Neuronal stem cell (in vitro differentiated cells): ENCODE measurements at regions not wholly inside any gene's neighbourhood (a gene's known extent, or its start where the extent isn't known, plus 50 kb on each side); places are given as distances from the start of the nearest gene placed in this dataset.

Source experiments
- DNase-seq: peaks from one replicate; pipeline ENCODE4 v3.0.0-alpha.2; 2013; ENCODE audit warnings: low spot score
- H2AFZ ChIP-seq: one replicate; pipeline ENCODE4 v1.6.1; 2013; ENCODE audit warnings: mild to moderate bottlenecking, low read length, inconsistent platforms
- H2AK5ac ChIP-seq: 2 replicates; pipeline ENCODE4 v1.6.1; 2013; ENCODE audit warnings: low read depth, mild to moderate bottlenecking, inconsistent platforms, low read length, moderate library complexity, mixed read lengths
- H2BK120ac ChIP-seq: 2 replicates; pipeline ENCODE4 v1.6.1; 2013; ENCODE audit warnings: low read depth, mild to moderate bottlenecking, inconsistent platforms, low read length, moderate library complexity, mixed read lengths
- H2BK12ac ChIP-seq: one replicate; pipeline ENCODE4 v1.6.1; 2013; ENCODE audit warnings: low read length, inconsistent platforms
- H2BK15ac ChIP-seq: 2 replicates; pipeline ENCODE4 v1.6.1; 2013; ENCODE audit warnings: mild to moderate bottlenecking, low read length, inconsistent platforms, mixed read lengths
- H2BK5ac ChIP-seq: one replicate; pipeline ENCODE4 v1.6.1; 2013; ENCODE audit warnings: inconsistent platforms, mild to moderate bottlenecking, low read length, moderate library complexity
- H3K14ac ChIP-seq: one replicate; pipeline ENCODE4 v1.6.1; 2013; ENCODE audit warnings: low read length, inconsistent platforms
- H3K18ac ChIP-seq: 2 replicates; pipeline ENCODE4 v1.6.1; 2013; ENCODE audit warnings: low read length, inconsistent platforms
- H3K23ac ChIP-seq: 2 replicates; pipeline ENCODE4 v1.6.1; 2013; ENCODE audit warnings: low read depth, mild to moderate bottlenecking, mixed read lengths, low read length, inconsistent platforms; ENCODE audit not compliant: poor library complexity
- H3K27ac ChIP-seq: replicated peaks from 3 replicates; pipeline ENCODE4 v1.5.1; 2013; ENCODE audit warnings: low read length, inconsistent platforms
- H3K27me3 ChIP-seq, 3 experiments: 2 replicates each; pipeline ENCODE4 v1.6.1; 2013; ENCODE audit warnings: low read length in 3 of 3, mild to moderate bottlenecking in 2 of 3, inconsistent platforms in 1 of 3, low read depth in 1 of 3, mixed read lengths in 1 of 3, moderate library complexity in 1 of 3; ENCODE audit not compliant: control insufficient read depth in 3 of 3, insufficient read depth in 3 of 3
- H3K36me3 ChIP-seq, 2 donors: replicated peaks in 1 of 2; 2 replicates each; pipeline ENCODE4 v1.6.1; 2013; ENCODE audit warnings: low read length in 2 of 2; ENCODE audit not compliant: control insufficient read depth in 2 of 2, insufficient read depth in 2 of 2
- H3K4ac ChIP-seq: 2 replicates; pipeline ENCODE4 v1.6.1; 2013; ENCODE audit warnings: inconsistent platforms, mild to moderate bottlenecking, low read length, moderate library complexity
- H3K4me1 ChIP-seq, 2 donors: 1 replicate in 1 of 2; 2 replicates in 1 of 2; pipeline ENCODE4 v1.6.1; 2013; ENCODE audit warnings: low read length in 2 of 2, low read depth in 1 of 2; ENCODE audit not compliant: control insufficient read depth in 2 of 2, insufficient read depth in 1 of 2
- H3K4me2 ChIP-seq: one replicate; pipeline ENCODE4 v1.6.1; 2013; ENCODE audit warnings: mild to moderate bottlenecking, low read length, inconsistent platforms; ENCODE audit not compliant: insufficient read depth, poor library complexity, severe bottlenecking
- H3K4me3 ChIP-seq, 2 donors: 2 replicates each; pipeline ENCODE4 v1.5.1; 2013; ENCODE audit warnings: low read length in 2 of 2, mild to moderate bottlenecking in 2 of 2, inconsistent platforms in 1 of 2, moderate library complexity in 1 of 2
- H3K79me1 ChIP-seq: one replicate; pipeline ENCODE4 v1.6.1; 2013; ENCODE audit warnings: low read depth, mild to moderate bottlenecking, inconsistent platforms, low read length, moderate library complexity
- H3K9ac ChIP-seq: one replicate; pipeline ENCODE4 v1.6.1; 2013; ENCODE audit warnings: mild to moderate bottlenecking, low read depth, low read length, inconsistent platforms; ENCODE audit not compliant: poor library complexity
- H3K9me3 ChIP-seq, 2 donors: replicated peaks in 1 of 2; 2 replicates each; pipeline versions ENCODE3 to v1.6.1; 2013; ENCODE audit warnings: low read length in 2 of 2, mild to moderate bottlenecking in 2 of 2, inconsistent platforms in 1 of 2, low read depth in 1 of 2, mixed read lengths in 1 of 2, moderate library complexity in 1 of 2; ENCODE audit not compliant: control insufficient read depth in 2 of 2, insufficient read depth in 1 of 2
- H4K8ac ChIP-seq: one replicate; pipeline ENCODE4 v1.6.1; 2013; ENCODE audit warnings: low read depth, mild to moderate bottlenecking, inconsistent platforms, low read length, moderate library complexity
- H4K91ac ChIP-seq: one replicate; pipeline ENCODE4 v1.6.1; 2013; ENCODE audit warnings: low read length, low read depth, mild to moderate bottlenecking, inconsistent platforms; ENCODE audit not compliant: poor library complexity
- WGBS, 2 donors: extraction: QIAGEN DNeasy Blood & Tissue Kit; methylation state at CpG; one replicate each; pipeline ENCODE4 v1.1.7; 2013; ENCODE audit warnings: missing lambda C conversion rate in 2 of 2, mixed read lengths in 1 of 2; ENCODE audit not compliant: insufficient read length in 2 of 2, insufficient replicate concordance in 1 of 2; ENCODE audit errors: extremely low coverage in 2 of 2; 5-methylcytosine and 5-hydroxymethylcytosine counted together

DNA sequence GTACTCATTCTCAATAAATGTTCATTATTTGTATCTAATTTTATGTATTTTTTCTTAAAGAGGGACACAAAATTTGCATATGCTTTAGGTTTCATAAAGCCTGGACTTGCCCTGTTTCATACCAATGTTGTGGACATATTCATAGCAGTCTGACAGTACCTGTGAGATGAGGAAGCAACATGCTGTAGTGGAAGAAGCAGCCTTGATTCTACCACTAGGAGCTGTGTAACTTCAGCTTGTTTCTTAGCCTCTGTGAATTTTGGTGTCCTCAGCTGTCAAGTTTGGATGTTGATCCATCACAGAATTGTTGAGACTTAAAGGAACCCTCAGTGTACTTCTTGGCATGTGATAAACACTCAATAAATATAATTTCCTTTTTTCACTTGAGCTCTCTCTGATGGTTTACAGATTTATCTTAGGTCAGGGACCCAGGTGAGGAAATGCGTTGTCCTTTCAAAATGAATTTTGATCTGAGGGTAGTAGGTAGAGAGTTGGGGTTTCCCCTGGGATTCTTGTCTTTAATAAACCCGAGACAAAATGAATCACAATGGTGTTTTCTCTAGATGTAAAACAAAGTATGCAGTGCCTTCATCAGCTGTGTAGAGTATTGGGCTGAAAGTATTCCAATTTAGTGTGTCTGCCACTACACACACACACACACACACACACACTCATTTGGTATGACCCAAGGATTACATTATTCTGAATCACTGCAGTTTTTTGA is 152.1 kb downstream of the KCNRG start:
- H3K14ac ChIP-seq = no peak overlapping the region
- H3K4me2 ChIP-seq = no peak overlapping the region
- H3K79me1 ChIP-seq = no peaks in the 10 kb centered on the region
- no peak overlapping the region for H3K4ac ChIP-seq
- H3K18ac ChIP-seq = no peak overlapping the region
- no peak overlapping the region for H4K8ac ChIP-seq
- no peak overlapping the region for H3K23ac ChIP-seq
- peaks cover 0 to 7% of the 10 kb centered on the region in 2 donors for H3K4me1 ChIP-seq
- DNase-seq = no peak
- H3K36me3 ChIP-seq = no peaks in the 10 kb centered on the region
- no peak overlapping the region for H4K91ac ChIP-seq
- H2BK120ac ChIP-seq = no peak overlapping the region
- no peak overlapping the region for H2BK15ac ChIP-seq
- no peak overlapping the region for H3K4me3 ChIP-seq
- no peak overlapping the region for H2BK12ac ChIP-seq
- no peaks in the 10 kb centered on the region for H3K27me3 ChIP-seq
- no CpG with 5 or more reads among the region's 2 CpGs for WGBS, 2 donors
- H2BK5ac ChIP-seq = no peak overlapping the region
- no peak overlapping the region for H2AK5ac ChIP-seq
- H2AFZ ChIP-seq = no peak overlapping the region
- H3K9me3 ChIP-seq = no peaks in the 10 kb centered on the region
- H3K27ac ChIP-seq = no peak overlapping the region
- no peak overlapping the region for H3K9ac ChIP-seq

DNA sequence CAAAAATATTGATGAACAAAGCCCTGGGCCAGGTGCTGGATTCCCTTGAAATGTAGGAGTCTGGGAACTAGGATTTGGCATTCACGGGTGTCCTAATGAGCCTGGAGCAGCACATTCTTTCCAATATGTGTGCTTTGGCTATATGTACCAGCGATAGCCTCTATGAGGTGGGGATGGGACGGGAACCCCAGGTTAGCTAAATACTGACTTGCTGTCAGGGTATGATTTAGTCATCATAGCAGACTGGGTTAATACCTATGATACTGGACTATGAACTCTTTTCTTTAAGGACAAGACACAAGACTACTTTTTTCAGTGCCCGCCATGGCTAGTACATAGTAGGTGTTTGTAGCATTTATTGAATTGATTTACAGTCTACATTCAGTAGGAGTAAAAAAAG is 152.7 kb downstream of the KCNRG start:
- WGBS, 2 donors = no CpG with 5 or more reads among the region's 4 CpGs

GRCh38 chr13:50168786-50169185 is 153.5 kb downstream of the KCNRG start:
- Histone ChIP-seq H3K79me1 (no peaks in the 10 kb centered on the region), H2BK15ac (no peak overlapping the region), H2BK12ac (no peak overlapping the region), H3K9me3 (no peaks in the 10 kb centered on the region), H3K27ac (no peak overlapping the region), H3K36me3 (no peaks in the 10 kb centered on the region), H3K14ac (no peak overlapping the region), H3K4me1 (peaks cover 0 to 2% of the 10 kb centered on the region in 2 donors), H3K4me2 (no peak overlapping the region), H2AFZ (no peak overlapping the region), H2BK120ac (no peak overlapping the region), H3K18ac (no peak overlapping the region), H3K9ac (no peak overlapping the region), H2BK5ac (no peak overlapping the region), H2AK5ac (no peak overlapping the region), H3K27me3 (no peaks in the 10 kb centered on the region), H4K91ac (no peak overlapping the region), H4K8ac (no peak overlapping the region), H3K23ac (no peak overlapping the region), H3K4ac (no peak overlapping the region), H3K4me3 (no peak overlapping the region)
- WGBS, 2 donors = no CpG with 5 or more reads among the region's 2 CpGs
- DNase-seq = no peak

More for the DNA sequence above, 152.7 kb downstream of the KCNRG start:
- Histone ChIP-seq H3K18ac (no peak overlapping the region), H2BK12ac (no peak overlapping the region), H3K4me2 (no peak overlapping the region), H3K4me3 (no peak overlapping the region), H2AFZ (no peak overlapping the region), H3K4me1 (peaks cover 0 to 4% of the 10 kb centered on the region in 2 donors), H3K14ac (no peak overlapping the region), H2BK15ac (no peak overlapping the region), H3K9ac (no peak overlapping the region), H4K91ac (no peak overlapping the region), H2BK5ac (no peak overlapping the region), H3K23ac (no peak overlapping the region), H3K27me3 (no peaks in the 10 kb centered on the region), H3K27ac (no peak overlapping the region), H3K4ac (no peak overlapping the region), H4K8ac (no peak overlapping the region), H2BK120ac (no peak overlapping the region), H3K79me1 (no peaks in the 10 kb centered on the region), H2AK5ac (no peak overlapping the region), H3K9me3 (no peaks in the 10 kb centered on the region), H3K36me3 (no peaks in the 10 kb centered on the region)
- DNase-seq = no peak

GRCh38 chr13:50170447-50171037 is 155.3 kb downstream of the KCNRG start:
- Histone ChIP-seq H2BK15ac (no peak overlapping the region), H2BK120ac (no peak overlapping the region), H2BK5ac (no peak overlapping the region), H3K4me2 (no peak overlapping the region), H3K4me3 (no peak overlapping the region), H3K9ac (no peak overlapping the region), H3K9me3 (no peaks in the 10 kb centered on the region), H2BK12ac (no peak overlapping the region), H3K36me3 (no peaks in the 10 kb centered on the region), H2AK5ac (no peak overlapping the region), H3K4ac (no peak overlapping the region), H3K18ac (no peak overlapping the region), H3K23ac (no peak overlapping the region), H3K14ac (no peak overlapping the region), H3K79me1 (no peaks in the 10 kb centered on the region), H2AFZ (no peak overlapping the region), H3K4me1 (peaks cover 0 to 2% of the 10 kb centered on the region in 2 donors), H3K27me3 (no peaks in the 10 kb centered on the region), H4K8ac (no peak overlapping the region), H3K27ac (no peak overlapping the region), H4K91ac (no peak overlapping the region)
- no peak for DNase-seq
- WGBS, 2 donors = no CpG with 5 or more reads among the region's 2 CpGs
